ENCODE measurements at regions not wholly inside any gene's neighbourhood (a gene's known extent, or its start where the extent isn't known, plus 50 kb on each side); places are given as distances from the start of the nearest gene placed in this dataset.

DNA sequence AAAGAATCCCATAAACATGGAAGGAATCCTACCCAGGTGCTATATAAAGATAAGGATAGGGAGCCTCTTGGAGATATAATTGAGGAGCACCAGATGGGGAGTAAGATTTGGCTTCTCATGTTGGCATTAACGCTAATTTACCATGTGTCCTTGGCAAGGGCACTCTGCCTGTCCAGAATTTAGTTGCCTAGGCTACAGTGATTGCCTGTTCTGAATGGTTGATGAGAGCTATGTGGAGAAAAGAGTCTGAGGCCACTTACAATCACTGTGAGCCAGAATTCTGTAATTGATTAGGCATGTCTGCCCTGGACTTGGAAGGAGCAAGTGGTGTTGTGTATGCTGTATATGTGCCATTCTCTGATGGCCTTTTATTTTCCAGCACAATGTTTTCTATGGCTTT, 1101.2 kb upstream of the RBFOX1 start:
- Histone ChIP-seq H3K79me1 (ENCODE audit: low read length) (no peaks in the 10 kb centered on the region), H2BK12ac (ENCODE audit: low read length) (no peak overlapping the region), H2BK5ac (ENCODE audit: low read depth, low read length, poor library complexity) (no peak overlapping the region), H3K27me3 (ENCODE audit: insufficient read depth, low read length) (no peaks in the 10 kb centered on the region), H3K4me3 (ENCODE audit: low read depth, low read length) (no peak overlapping the region), H4K12ac (ENCODE audit: low read depth, low read length) (no peak overlapping the region), H3K27ac (ENCODE audit: low read depth, low read length) (no peak overlapping the region), H3K36me3 (ENCODE audit: control insufficient read depth in 1 of 2, insufficient read depth in 2 of 2, low read length in 2 of 2) (no peaks in the 10 kb centered on the region), H3K23ac (ENCODE audit: low read length) (no peak overlapping the region), H3K18ac (ENCODE audit: low read length) (no peak overlapping the region), H3K9me3 (ENCODE audit: insufficient read depth, low read depth, low read length) (peaks cover 1% of the 10 kb centered on the region), H3K9ac (ENCODE audit: low read length) (no peak overlapping the region), H3K4ac (ENCODE audit: low read depth, low read length) (no peak overlapping the region), H3K14ac (ENCODE audit: low read length) (no peak overlapping the region), H4K91ac (ENCODE audit: low read depth, low read length) (no peak overlapping the region), H2AFZ (ENCODE audit: insufficient read depth, low read length, poor library complexity) (no peak overlapping the region), H2AK5ac (ENCODE audit: low read length) (no peak overlapping the region), H3K4me1 (ENCODE audit: control insufficient read depth in 1 of 2, insufficient read depth in 2 of 2, low read length in 2 of 2) (no peaks in the 10 kb centered on the region), H2BK120ac (ENCODE audit: insufficient read depth, low read length, poor library complexity) (no peak overlapping the region), H4K8ac (ENCODE audit: low read depth, low read length) (no peak overlapping the region), H3K4me2 (ENCODE audit: low read length) (no peak overlapping the region), H3K79me2 (ENCODE audit: control insufficient read depth, insufficient read depth, low read length, poor library complexity) (no peaks in the 10 kb centered on the region)
- no CpG with 5 or more reads among the region's 1 CpG for WGBS (ENCODE audit: extremely low coverage, insufficient coverage, insufficient read length)
- DNase-seq, result no peak

GRCh38 chr16:6229186-6229585, 1103.5 kb upstream of the RBFOX1 start:
- Histone ChIP-seq H3K4me1 (ENCODE audit: control insufficient read depth in 1 of 2, insufficient read depth in 2 of 2, low read length in 2 of 2) (no peaks in the 10 kb centered on the region), H3K14ac (ENCODE audit: low read length) (no peak overlapping the region), H4K12ac (ENCODE audit: low read depth, low read length) (no peak overlapping the region), H2BK12ac (ENCODE audit: low read length) (no peak overlapping the region), H2BK5ac (ENCODE audit: low read depth, low read length, poor library complexity) (no peak overlapping the region), H3K18ac (ENCODE audit: low read length) (no peak overlapping the region), H3K9me3 (ENCODE audit: insufficient read depth, low read depth, low read length) (peaks cover 1% of the 10 kb centered on the region), H3K23ac (ENCODE audit: low read length) (no peak overlapping the region), H3K4me2 (ENCODE audit: low read length) (no peak overlapping the region), H2BK120ac (ENCODE audit: insufficient read depth, low read length, poor library complexity) (no peak overlapping the region), H4K91ac (ENCODE audit: low read depth, low read length) (no peak overlapping the region), H2AFZ (ENCODE audit: insufficient read depth, low read length, poor library complexity) (no peak overlapping the region), H3K4ac (ENCODE audit: low read depth, low read length) (no peak overlapping the region), H3K27me3 (ENCODE audit: insufficient read depth, low read length) (no peaks in the 10 kb centered on the region), H4K8ac (ENCODE audit: low read depth, low read length) (no peak overlapping the region), H3K79me1 (ENCODE audit: low read length) (no peaks in the 10 kb centered on the region), H3K9ac (ENCODE audit: low read length) (no peak overlapping the region), H3K4me3 (ENCODE audit: low read depth, low read length) (no peak overlapping the region), H3K79me2 (ENCODE audit: control insufficient read depth, insufficient read depth, low read length, poor library complexity) (no peaks in the 10 kb centered on the region), H3K27ac (ENCODE audit: low read depth, low read length) (no peak overlapping the region), H2AK5ac (ENCODE audit: low read length) (no peak overlapping the region), H3K36me3 (ENCODE audit: control insufficient read depth in 1 of 2, insufficient read depth in 2 of 2, low read length in 2 of 2) (no peaks in the 10 kb centered on the region)
- no CpG with 5 or more reads among the region's 6 CpGs for WGBS (ENCODE audit: extremely low coverage, insufficient coverage, insufficient read length)
- DNase-seq, result no peak

- no peak overlapping the region for H2BK5ac ChIP-seq (ENCODE audit: low read depth, low read length, poor library complexity)
- H3K4me2 ChIP-seq (ENCODE audit: low read length), result no peak overlapping the region
- no peaks in the 10 kb centered on the region for H3K36me3 ChIP-seq (ENCODE audit: control insufficient read depth in 1 of 2, insufficient read depth in 2 of 2, low read length in 2 of 2)
- H3K9ac ChIP-seq (ENCODE audit: low read length), result no peak overlapping the region
- no peak overlapping the region for H3K4ac ChIP-seq (ENCODE audit: low read depth, low read length)
- H3K79me2 ChIP-seq (ENCODE audit: control insufficient read depth, insufficient read depth, low read length, poor library complexity), result no peaks in the 10 kb centered on the region
- no peaks in the 10 kb centered on the region for H3K79me1 ChIP-seq (ENCODE audit: low read length)
- no peak overlapping the region for H3K23ac ChIP-seq (ENCODE audit: low read length)
- no peak overlapping the region for H4K12ac ChIP-seq (ENCODE audit: low read depth, low read length)
- H3K4me1 ChIP-seq (ENCODE audit: control insufficient read depth in 1 of 2, insufficient read depth in 2 of 2, low read length in 2 of 2), result no peaks in the 10 kb centered on the region
- no peak overlapping the region for H4K8ac ChIP-seq (ENCODE audit: low read depth, low read length)
- H3K9me3 ChIP-seq (ENCODE audit: insufficient read depth, low read depth, low read length), result no peaks in the 10 kb centered on the region
- H3K27me3 ChIP-seq (ENCODE audit: insufficient read depth, low read length), result no peaks in the 10 kb centered on the region
- H2BK120ac ChIP-seq (ENCODE audit: insufficient read depth, low read length, poor library complexity), result no peak overlapping the region
- H2AFZ ChIP-seq (ENCODE audit: insufficient read depth, low read length, poor library complexity), result no peak overlapping the region
- H3K4me3 ChIP-seq (ENCODE audit: low read depth, low read length), result no peak overlapping the region
- no peak overlapping the region for H4K91ac ChIP-seq (ENCODE audit: low read depth, low read length)
- no peak overlapping the region for H2AK5ac ChIP-seq (ENCODE audit: low read length)
- no peak for DNase-seq
- WGBS (ENCODE audit: extremely low coverage, insufficient coverage, insufficient read length), result no CpG with 5 or more reads among the region's 3 CpGs
- H3K14ac ChIP-seq (ENCODE audit: low read length), result no peak overlapping the region
- H2BK12ac ChIP-seq (ENCODE audit: low read length), result no peak overlapping the region
- no peak overlapping the region for H3K18ac ChIP-seq (ENCODE audit: low read length)
- H3K27ac ChIP-seq (ENCODE audit: low read depth, low read length), result no peak overlapping the region
Measured at GRCh38 chr16:6218855-6219254, 1113.8 kb upstream of the RBFOX1 start.

- Histone ChIP-seq H3K23ac (ENCODE audit: low read length) (no peak overlapping the region), H2AK5ac (ENCODE audit: low read length) (no peak overlapping the region), H3K27ac (ENCODE audit: low read depth, low read length) (no peak overlapping the region), H2BK12ac (ENCODE audit: low read length) (no peak overlapping the region), H4K91ac (ENCODE audit: low read depth, low read length) (no peak overlapping the region), H3K27me3 (ENCODE audit: insufficient read depth, low read length) (no peaks in the 10 kb centered on the region), H3K14ac (ENCODE audit: low read length) (no peak overlapping the region), H3K4ac (ENCODE audit: low read depth, low read length) (no peak overlapping the region), H3K18ac (ENCODE audit: low read length) (no peak overlapping the region), H4K12ac (ENCODE audit: low read depth, low read length) (no peak overlapping the region), H2BK120ac (ENCODE audit: insufficient read depth, low read length, poor library complexity) (no peak overlapping the region), H3K4me2 (ENCODE audit: low read length) (no peak overlapping the region), H3K9ac (ENCODE audit: low read length) (no peak overlapping the region), H4K8ac (ENCODE audit: low read depth, low read length) (no peak overlapping the region), H2BK5ac (ENCODE audit: low read depth, low read length, poor library complexity) (no peak overlapping the region), H3K79me2 (ENCODE audit: control insufficient read depth, insufficient read depth, low read length, poor library complexity) (no peaks in the 10 kb centered on the region), H2AFZ (ENCODE audit: insufficient read depth, low read length, poor library complexity) (no peak overlapping the region), H3K9me3 (ENCODE audit: insufficient read depth, low read depth, low read length) (no peaks in the 10 kb centered on the region), H3K36me3 (ENCODE audit: control insufficient read depth in 1 of 2, insufficient read depth in 2 of 2, low read length in 2 of 2) (no peaks in the 10 kb centered on the region), H3K4me3 (ENCODE audit: low read depth, low read length) (no peak overlapping the region), H3K79me1 (ENCODE audit: low read length) (no peaks in the 10 kb centered on the region), H3K4me1 (ENCODE audit: control insufficient read depth in 1 of 2, insufficient read depth in 2 of 2, low read length in 2 of 2) (no peaks in the 10 kb centered on the region)
- no CpG with 5 or more reads among the region's 7 CpGs for WGBS (ENCODE audit: extremely low coverage, insufficient coverage, insufficient read length)
- no peak for DNase-seq
Measured at GRCh38 chr16:6216836-6217235, 1115.8 kb upstream of the RBFOX1 start.
